ENCODE measurements at regions not wholly inside any gene's neighbourhood (a gene's known extent, or its start where the extent isn't known, plus 50 kb on each side); places are given as distances from the start of the nearest gene placed in this dataset.

- TF ChIP-seq ZFX (IDR thresholded peaks at IDR 0.05) = no peak
- TF ChIP-seq, protein P1, sequence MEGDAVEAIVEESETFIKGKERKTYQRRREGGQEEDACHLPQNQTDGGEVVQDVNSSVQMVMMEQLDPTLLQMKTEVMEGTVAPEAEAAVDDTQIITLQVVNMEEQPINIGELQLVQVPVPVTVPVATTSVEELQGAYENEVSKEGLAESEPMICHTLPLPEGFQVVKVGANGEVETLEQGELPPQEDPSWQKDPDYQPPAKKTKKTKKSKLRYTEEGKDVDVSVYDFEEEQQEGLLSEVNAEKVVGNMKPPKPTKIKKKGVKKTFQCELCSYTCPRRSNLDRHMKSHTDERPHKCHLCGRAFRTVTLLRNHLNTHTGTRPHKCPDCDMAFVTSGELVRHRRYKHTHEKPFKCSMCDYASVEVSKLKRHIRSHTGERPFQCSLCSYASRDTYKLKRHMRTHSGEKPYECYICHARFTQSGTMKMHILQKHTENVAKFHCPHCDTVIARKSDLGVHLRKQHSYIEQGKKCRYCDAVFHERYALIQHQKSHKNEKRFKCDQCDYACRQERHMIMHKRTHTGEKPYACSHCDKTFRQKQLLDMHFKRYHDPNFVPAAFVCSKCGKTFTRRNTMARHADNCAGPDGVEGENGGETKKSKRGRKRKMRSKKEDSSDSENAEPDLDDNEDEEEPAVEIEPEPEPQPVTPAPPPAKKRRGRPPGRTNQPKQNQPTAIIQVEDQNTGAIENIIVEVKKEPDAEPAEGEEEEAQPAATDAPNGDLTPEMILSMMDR (conservative IDR thresholded peaks at IDR 0.05) = no peak
- H3K27ac ChIP-seq = no peak overlapping the region
These were observed 187.5 kb downstream of the MOXD1 start for GRCh38 chr6:132213732-132214131.

- no peak for TF ChIP-seq ZFX (IDR thresholded peaks at IDR 0.05)
- TF ChIP-seq, protein P1 (conservative IDR thresholded peaks at IDR 0.05) = no peak
- H3K27ac ChIP-seq = no peak overlapping the region
These were observed 188.1 kb downstream of the MOXD1 start for GRCh38 chr6:132213191-132213590.

- no peak overlapping the region for H3K27ac ChIP-seq
- TF ChIP-seq ZFX (IDR thresholded peaks at IDR 0.05) = no peak
- TF ChIP-seq, protein P1 (conservative IDR thresholded peaks at IDR 0.05) = no peak
These were observed 190.2 kb downstream of the MOXD1 start for GRCh38 chr6:132210886-132211563.

GRCh38 chr6:132209351-132209750 lies 191.9 kb downstream of the MOXD1 start:
- TF ChIP-seq, protein P1 (conservative IDR thresholded peaks at IDR 0.05) = no peak
- TF ChIP-seq ZFX (IDR thresholded peaks at IDR 0.05) = no peak
- H3K27ac ChIP-seq = no peak overlapping the region

- H3K27ac ChIP-seq = no peak overlapping the region
- TF ChIP-seq, protein P1 (conservative IDR thresholded peaks at IDR 0.05) = no peak
- TF ChIP-seq ZFX (IDR thresholded peaks at IDR 0.05) = no peak
These were observed 193.3 kb downstream of the MOXD1 start for GRCh38 chr6:132207991-132208390.

DNA sequence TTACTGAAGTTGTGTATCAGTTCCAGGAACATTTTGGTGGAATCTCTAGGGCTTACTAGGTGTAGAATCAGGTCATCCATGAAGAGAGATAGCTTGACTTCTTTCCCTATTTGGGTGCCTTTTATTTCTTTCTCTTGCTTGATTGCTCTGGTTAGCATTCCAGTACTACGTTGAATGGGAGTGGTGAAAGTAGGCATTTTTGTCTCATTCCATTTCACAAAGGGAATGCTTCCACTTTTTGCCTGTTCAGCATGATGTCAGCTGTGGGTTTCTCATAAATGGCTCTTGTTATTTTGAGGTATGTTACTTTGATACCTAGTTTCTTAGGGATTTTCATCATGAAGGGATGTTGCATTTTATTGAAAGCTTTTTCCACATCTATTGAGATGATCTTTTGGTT lies 195.3 kb downstream of the MOXD1 start:
- TF ChIP-seq, protein P1 (conservative IDR thresholded peaks at IDR 0.05) = no peak

DNA sequence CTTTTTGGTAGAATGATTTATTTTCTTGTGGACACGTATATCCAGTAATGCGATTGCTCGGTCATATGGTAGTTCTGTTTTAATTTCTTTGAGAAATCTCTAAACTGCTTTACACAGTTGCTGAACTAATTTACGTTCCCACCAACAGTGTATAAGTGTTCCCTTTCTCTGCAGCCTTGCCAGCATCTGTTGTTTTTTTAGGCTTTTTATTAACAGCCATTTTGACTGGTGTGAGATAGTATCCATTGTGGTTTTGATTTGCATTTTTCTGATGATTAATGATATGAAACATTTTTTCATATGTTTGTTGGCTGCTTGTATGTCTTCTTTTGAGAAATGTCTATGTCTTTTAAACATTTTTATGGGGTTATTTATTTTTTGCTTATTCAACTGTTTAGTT lies 196.7 kb downstream of the MOXD1 start:
- H3K27ac ChIP-seq = no peak overlapping the region
- TF ChIP-seq ZFX (IDR thresholded peaks at IDR 0.05) = no peak
- TF ChIP-seq, protein P1 (conservative IDR thresholded peaks at IDR 0.05) = no peak

More for the DNA sequence above, 195.3 kb downstream of the MOXD1 start:
- H3K27ac ChIP-seq = no peak overlapping the region
